ENCODE measurements at regions not wholly inside any gene's neighbourhood (a gene's known extent, or its start where the extent isn't known, plus 50 kb on each side); places are given as distances from the start of the nearest gene placed in this dataset.

DNA sequence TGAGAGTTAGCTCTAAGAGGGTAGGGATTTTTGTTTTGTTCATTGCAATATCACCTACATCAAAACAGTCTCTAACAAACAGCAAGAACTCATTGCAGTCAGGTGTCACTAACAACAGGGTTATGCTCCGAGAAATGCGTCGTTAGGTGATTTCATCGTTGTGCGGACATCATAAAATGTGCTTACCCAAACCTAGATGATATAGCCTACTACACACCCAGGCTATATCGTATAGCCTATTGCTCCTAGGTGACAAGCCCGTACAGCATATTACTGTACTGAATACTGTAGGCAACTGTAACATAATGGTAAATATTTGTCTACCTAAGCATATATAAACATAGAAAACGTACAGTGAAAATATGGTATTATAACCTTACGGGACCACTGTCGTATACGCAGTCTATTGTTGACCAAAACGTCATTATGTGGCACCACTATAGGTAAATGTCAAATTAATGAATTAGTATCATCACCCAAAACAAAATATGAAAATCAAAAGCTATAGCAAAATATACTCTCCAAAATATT lies 49.9 kb upstream of the TAB2 start:
- DNase-seq (ENCODE audit: low read depth), result no peak

Data from M059J (cell line).